Motor neuron (in vitro differentiated cells): ENCODE measurements at regions not wholly inside any gene's neighbourhood (a gene's known extent, or its start where the extent isn't known, plus 50 kb on each side); places are given as distances from the start of the nearest gene placed in this dataset.

Source experiments
- ATAC-seq, 8 experiments: fragments of 200-7000 bp; cut with Tn5 transposase; replicated peaks in 6 of 8; 2 replicates each; pipeline ENCODE4 v1.8.0; 2021; ENCODE audit warnings: mild to moderate bottlenecking in 8 of 8, moderate library complexity in 8 of 8
- H3K27ac ChIP-seq, 2 donors: fragments of 250-450 bp; sonication (Bioruptor Pico); 2 replicates each; pipeline ENCODE4 v1.9.0; 2021; ENCODE audit warnings: antibody characterized with exemption in 2 of 2, mild to moderate bottlenecking in 2 of 2, moderate library complexity in 1 of 2
- H3K4me1 ChIP-seq, 2 donors: fragments of 250-450 bp; sonication (Bioruptor Pico); replicated peaks in 1 of 2; 2 replicates each; pipeline ENCODE4 v1.6.1; 2021; ENCODE audit warnings: antibody characterized with exemption in 2 of 2, mild to moderate bottlenecking in 2 of 2, moderate library complexity in 1 of 2
- H3K4me3 ChIP-seq, 5 donors: fragments of 250-450 bp; sonication (Bioruptor Pico); 2 replicates each; pipeline ENCODE4 v1.9.0; 2021; ENCODE audit warnings: antibody characterized with exemption in 5 of 5, mild to moderate bottlenecking in 5 of 5, moderate library complexity in 4 of 5
- WGBS, 10 experiments: fragments of 450-650 bp; shearing (Covaris generic); methylation state at CpG; one replicate each; pipeline ENCODE4 v1.0.0; 2022; 5-methylcytosine and 5-hydroxymethylcytosine counted together
- in situ Hi-C, 9 experiments: fragments of 400-800 bp; cut with MboI; loops; one replicate each; pipeline ENCODE4 v1.15.0; 2021; ENCODE audit warnings: low sequenced_read_pairs in 9 of 9, low pct_unique_long_range_greater_than_20kb in 2 of 9; ENCODE audit not compliant: unreplicated experiment in 9 of 9

- no peak overlapping the region for H3K27ac ChIP-seq
- no peak overlapping the region for H3K4me3 ChIP-seq
- no peak for ATAC-seq
- WGBS, 10 experiments, result 29 to 83% (median 68%) methylated on average over 1 to 11 of the region's 14 CpGs
- in situ Hi-C loops, result no loop called here
- no peaks in the 10 kb centered on the region for H3K4me1 ChIP-seq
These were observed 172.4 kb upstream of the MYLIP start for GRCh38 chr6:15956205-15957106.

DNA sequence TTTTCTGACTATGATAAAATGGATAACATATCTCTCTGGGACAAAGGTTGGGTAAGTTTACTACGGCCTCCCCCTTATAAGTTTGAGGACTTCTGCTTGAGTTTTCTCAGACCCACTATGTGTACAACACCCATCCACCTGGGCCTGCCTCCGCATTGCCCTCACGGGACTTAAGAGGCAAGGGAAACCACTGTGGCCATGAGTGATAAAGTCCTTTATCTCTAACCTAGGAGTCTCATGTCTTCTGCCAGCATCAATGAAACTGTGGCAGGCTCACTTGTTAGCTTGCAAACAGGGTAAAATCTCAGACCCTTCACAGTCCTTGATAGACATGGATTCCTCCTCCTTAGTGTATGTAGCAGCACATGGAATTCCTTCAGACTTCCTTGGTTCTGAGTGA, 173.4 kb upstream of the MYLIP start:
- ATAC-seq, result no peak
- H3K4me1 ChIP-seq, result no peaks in the 10 kb centered on the region
- in situ Hi-C loops, result no loop called here
- H3K4me3 ChIP-seq, result no peak overlapping the region
- 42 to 100% (median 96%) methylated on average over 1 to 3 of the region's 3 CpGs; no CpG with 5 or more reads in 2 of the 10 experiments for WGBS, 10 experiments
- H3K27ac ChIP-seq, result no peak overlapping the region

GRCh38 chr6:15953152-15953880, 175.6 kb upstream of the MYLIP start:
- no peak overlapping the region for H3K27ac ChIP-seq
- H3K4me1 ChIP-seq, result no peaks in the 10 kb centered on the region
- H3K4me3 ChIP-seq, result no peak overlapping the region
- in situ Hi-C loops, result no loop called here
- ATAC-seq, result no peak
- WGBS, 10 experiments, result 0 to 100% (median 67%) methylated on average over 1 to 3 of the region's 3 CpGs; no CpG with 5 or more reads in 3 of the 10 experiments

DNA sequence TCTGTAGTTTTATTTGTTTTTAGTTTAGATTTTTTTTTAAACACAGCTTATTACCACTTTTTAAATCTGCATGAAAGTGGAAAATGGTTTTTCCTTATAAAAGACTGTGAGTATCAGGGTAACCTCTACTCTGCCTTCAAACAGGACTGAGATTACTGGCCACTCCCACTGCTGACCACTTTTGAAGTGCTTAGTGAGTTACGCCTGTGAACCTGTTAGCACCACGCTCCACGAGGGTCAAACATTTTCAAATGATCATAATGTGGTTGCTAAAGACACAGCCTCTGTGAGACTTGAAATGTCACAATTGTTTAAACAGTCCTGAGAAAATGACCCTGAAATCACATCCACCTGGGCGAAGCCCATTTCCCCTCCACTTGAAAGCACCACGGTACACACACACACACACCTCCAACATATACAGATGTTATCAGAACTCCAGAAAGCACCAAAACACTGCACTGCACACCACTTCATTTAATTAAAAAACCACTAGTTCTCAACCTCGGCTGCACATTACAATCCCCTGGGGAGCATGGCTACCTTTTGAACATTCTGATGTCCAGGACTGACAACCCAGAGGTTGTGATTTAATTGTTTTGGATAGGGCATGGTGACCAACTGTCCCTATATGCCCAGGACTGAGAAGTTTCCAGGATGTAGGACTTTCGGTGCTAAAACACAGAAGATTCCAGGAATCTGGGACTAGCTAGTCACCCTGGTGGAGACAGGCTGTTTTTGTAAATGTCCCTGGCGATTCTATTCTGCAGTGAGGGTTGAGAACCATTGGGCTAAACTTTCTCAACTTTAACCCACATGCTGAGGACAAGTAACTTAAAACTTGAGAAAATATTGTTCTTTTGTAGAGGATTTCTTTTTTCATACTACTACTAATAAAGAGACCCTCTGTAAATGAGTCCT, 176.4 kb upstream of the MYLIP start:
- no peak overlapping the region for H3K4me3 ChIP-seq
- H3K27ac ChIP-seq, result no peak overlapping the region
- H3K4me1 ChIP-seq, result no peaks in the 10 kb centered on the region
- ATAC-seq, result no peak
- 69 to 100% (median 83%) methylated on average over 1 to 8 of the region's 8 CpGs; no CpG with 5 or more reads in 1 of the 10 experiments for WGBS, 10 experiments
- in situ Hi-C loops, result no loop called here

- Histone ChIP-seq H3K4me1 (no peaks in the 10 kb centered on the region), H3K4me3 (no peak overlapping the region), H3K27ac (no peak overlapping the region)
- 56 to 100% (median 86%) methylated on average over 1 to 3 of the region's 3 CpGs; no CpG with 5 or more reads in 3 of the 10 experiments for WGBS, 10 experiments
- in situ Hi-C loops, result no loop called here
- ATAC-seq, result no peak
These were observed 177.8 kb upstream of the MYLIP start for GRCh38 chr6:15950962-15951569.

- Histone ChIP-seq H3K27ac (no peak overlapping the region), H3K4me3 (no peak overlapping the region), H3K4me1 (no peaks in the 10 kb centered on the region)
- ATAC-seq, result peak in 3 of 8 experiments; percentile 53 to 72 (median 62)
- 40 to 83% (median 80%) methylated on average over 1 of the region's 1 CpG; no CpG with 5 or more reads in 5 of the 10 experiments for WGBS, 10 experiments
- in situ Hi-C loops, result no loop called here
These were observed 178.9 kb upstream of the MYLIP start for GRCh38 chr6:15949982-15950381.

DNA sequence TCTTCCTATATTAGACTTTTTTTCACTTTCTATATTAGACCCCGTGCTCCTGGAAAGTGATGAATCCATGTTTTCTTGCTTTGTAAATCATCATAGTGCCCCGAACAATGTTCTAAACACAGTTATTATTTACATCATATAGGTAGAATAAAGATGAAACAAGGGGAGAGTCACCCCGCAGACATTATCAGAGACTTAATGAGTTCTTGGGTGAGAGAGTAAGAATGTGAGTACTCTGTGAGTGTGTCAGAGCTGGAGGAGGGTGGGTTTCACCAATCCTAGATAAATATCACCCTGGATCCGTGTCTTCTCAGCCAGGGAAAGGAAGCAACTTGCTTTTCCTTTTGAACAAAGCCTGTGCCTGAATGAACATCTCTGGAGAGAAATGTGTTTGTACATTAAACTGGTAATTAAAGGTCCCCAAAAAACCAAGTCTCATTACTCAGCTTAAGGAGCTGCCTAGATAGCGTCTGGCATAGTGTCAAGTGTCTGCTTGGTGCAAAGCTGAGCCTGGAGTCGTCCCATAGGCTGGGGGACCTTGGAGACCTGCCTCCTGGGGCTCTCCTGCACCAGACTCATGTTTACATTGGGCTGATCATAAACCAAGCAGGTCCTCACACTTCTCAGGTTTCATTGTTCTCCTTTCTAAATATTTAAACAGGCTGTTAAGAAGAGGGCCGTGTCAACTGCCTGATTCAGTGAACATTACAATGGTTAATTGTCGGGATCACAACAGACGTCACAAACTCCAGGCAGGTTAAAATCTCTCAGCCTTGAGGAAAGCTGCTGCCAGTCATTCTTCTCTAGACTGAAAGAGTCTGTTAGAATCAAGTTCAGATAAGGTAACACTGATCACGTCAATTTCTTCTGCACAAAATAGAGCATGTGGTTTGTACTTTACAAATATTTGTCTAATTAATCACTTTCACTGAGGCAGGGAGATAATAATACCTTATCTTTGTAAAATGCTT, 179.7 kb upstream of the MYLIP start:
- peak in 5 of 8 experiments; percentile 31 to 92 (median 75) for ATAC-seq
- WGBS, 10 experiments, result 36 to 80% (median 56%) methylated on average over 2 to 7 of the region's 10 CpGs
- no peaks in the 10 kb centered on the region for H3K4me1 ChIP-seq
- in situ Hi-C loops, result no loop called here
- no peak overlapping the region for H3K27ac ChIP-seq
- no peak overlapping the region for H3K4me3 ChIP-seq

- WGBS, 10 experiments, result 56 to 100% (median 95%) methylated on average over 1 to 3 of the region's 4 CpGs
- in situ Hi-C loops, result no loop called here
- no peak for ATAC-seq
- Histone ChIP-seq H3K27ac (no peak overlapping the region), H3K4me3 (no peak overlapping the region), H3K4me1 (no peaks in the 10 kb centered on the region)
These were observed 181.0 kb upstream of the MYLIP start for GRCh38 chr6:15947923-15948322.

DNA sequence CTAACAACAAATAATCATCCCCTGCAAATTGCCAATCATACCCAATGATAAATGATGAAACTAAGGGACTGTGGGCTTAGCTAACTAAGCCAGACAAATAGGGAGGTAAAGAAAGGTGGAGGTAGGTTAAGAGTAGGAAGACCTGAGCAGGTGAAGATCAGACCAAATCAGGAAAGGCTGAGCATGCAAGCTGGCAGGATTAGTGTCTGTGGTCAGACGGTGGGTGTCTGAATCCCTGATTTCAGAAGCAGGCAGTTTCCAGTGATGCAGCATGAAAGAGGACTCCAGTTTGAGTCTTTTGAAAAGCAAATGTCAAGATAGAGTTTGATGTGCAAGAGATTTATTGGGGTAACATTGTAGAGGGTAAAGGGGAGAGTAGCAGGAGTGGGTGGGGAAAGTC, 181.4 kb upstream of the MYLIP start:
- 40 to 100% (median 86%) methylated on average over 1 of the region's 1 CpG; no CpG with 5 or more reads in 5 of the 10 experiments for WGBS, 10 experiments
- Histone ChIP-seq H3K27ac (no peak overlapping the region), H3K4me1 (no peaks in the 10 kb centered on the region), H3K4me3 (no peak overlapping the region)
- ATAC-seq, result no peak
- in situ Hi-C loops, result no loop called here

DNA sequence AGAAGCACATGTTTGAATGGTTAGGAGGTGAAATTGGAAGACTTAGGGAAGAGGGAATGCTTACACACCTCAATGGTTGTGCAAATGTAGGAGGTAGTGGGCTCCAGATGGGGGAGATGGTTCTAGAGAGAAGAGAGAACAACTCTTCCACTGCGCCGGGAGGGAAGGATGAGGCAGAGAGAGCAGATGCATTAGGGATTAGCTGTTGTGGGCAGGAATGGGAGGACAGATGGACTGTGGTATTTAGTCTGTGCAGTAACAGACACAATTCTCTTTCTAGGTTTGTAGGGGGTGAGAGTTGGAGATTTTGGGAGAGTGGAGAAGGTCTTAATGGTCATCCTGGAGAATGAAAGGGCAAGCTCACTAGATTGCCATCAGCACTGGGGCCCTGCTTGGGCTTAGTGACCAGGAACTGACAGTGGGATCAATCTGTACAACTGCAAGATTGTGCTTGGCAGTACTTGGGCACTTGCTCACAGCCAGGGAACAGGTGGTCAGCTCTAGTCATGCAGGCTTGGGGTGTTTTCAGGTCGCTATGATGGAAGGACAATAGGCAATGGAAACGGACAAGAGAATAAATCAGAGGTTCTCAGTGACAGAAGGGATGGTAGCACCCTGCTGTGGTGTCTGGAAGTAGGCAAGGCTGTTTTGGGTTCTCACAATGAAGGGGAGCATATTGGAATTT, 182.0 kb upstream of the MYLIP start:
- no peaks in the 10 kb centered on the region for H3K4me1 ChIP-seq
- H3K4me3 ChIP-seq, result no peak overlapping the region
- no peak for ATAC-seq
- H3K27ac ChIP-seq, result no peak overlapping the region
- in situ Hi-C loops, result no loop called here
- 20 to 100% (median 87%) methylated on average over 1 to 3 of the region's 4 CpGs; no CpG with 5 or more reads in 3 of the 10 experiments for WGBS, 10 experiments

DNA sequence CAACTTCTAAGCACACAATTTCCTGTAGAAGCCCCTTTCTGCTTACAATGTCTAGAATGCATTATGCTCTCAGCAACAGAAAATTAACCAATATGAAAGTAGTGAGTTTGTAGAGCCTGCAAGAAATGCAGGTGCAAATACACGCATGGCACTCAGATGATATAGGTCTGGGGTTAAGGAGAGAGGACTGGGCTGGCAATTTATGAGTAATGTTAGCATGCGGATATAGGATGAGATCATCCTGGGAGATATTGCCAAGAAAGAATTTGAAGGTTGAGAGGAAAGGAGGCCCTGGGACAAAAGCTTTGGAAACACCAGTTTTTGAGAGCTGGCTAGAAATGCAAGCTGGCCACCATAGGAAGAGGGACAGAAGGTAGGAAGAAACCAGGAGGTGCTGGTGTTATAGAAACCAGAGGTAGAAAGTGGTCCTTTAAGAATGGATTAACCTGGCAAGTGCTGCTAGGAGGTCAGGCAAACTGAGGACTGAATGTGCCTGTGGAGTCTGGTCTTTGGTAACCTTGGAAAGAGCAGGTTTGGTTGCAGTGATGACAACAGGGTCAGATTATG, 183.2 kb upstream of the MYLIP start:
- peak in 3 of 8 experiments; percentile 33 to 42 (median 39) for ATAC-seq
- in situ Hi-C loops, result no loop called here
- no peak overlapping the region for H3K4me3 ChIP-seq
- no peaks in the 10 kb centered on the region for H3K4me1 ChIP-seq
- no peak overlapping the region for H3K27ac ChIP-seq
- WGBS, 10 experiments, result 0 to 100% (median 66%) methylated on average over 1 to 2 of the region's 2 CpGs; no CpG with 5 or more reads in 2 of the 10 experiments
